Lower leg skin (tissue), 3 donors: ENCODE measurements at regions not wholly inside any gene's neighbourhood (a gene's known extent, or its start where the extent isn't known, plus 50 kb on each side); places are given as distances from the start of the nearest gene placed in this dataset.

Source experiments
- CTCF ChIP-seq, 3 donors: fragments of 450-650 bp; IDR thresholded peaks; one replicate each; pipeline ENCODE4 v1.5.1; 2016; ENCODE audit warnings: antibody characterized with exemption in 3 of 3, mild to moderate bottlenecking in 3 of 3, moderate library complexity in 2 of 3
- POLR2A ChIP-seq, 2 donors: fragments of 450-650 bp; IDR thresholded peaks; one replicate each; pipeline ENCODE4 v1.6.1; 2016 to 2017; ENCODE audit warnings: antibody characterized with exemption in 2 of 2, mild to moderate bottlenecking in 1 of 2, moderate library complexity in 1 of 2

GRCh38 chr18:1092228-1092627 lies 187.6 kb downstream of the ADCYAP1 start:
- no peak for TF ChIP-seq CTCF (IDR thresholded peaks at IDR 0.05)
- TF ChIP-seq POLR2A (IDR thresholded peaks at IDR 0.05): no peak
